H1 (cell line): ENCODE measurements at regions not wholly inside any gene's neighbourhood (a gene's known extent, or its start where the extent isn't known, plus 50 kb on each side); places are given as distances from the start of the nearest gene placed in this dataset.

Source experiments
- CTCF ChIA-PET: fragments of 300-600 bp; sonication (Branson Sonifier 250); formaldehyde crosslinking; loops from one replicate; lab custom pipeline; 2021; ENCODE audit not compliant: partially characterized antibody; lab: Charles Lee
- POLR2A ChIA-PET: fragments of 300-600 bp; sonication (Branson Sonifier 250); formaldehyde crosslinking; loops from one replicate; lab custom pipeline; 2021; ENCODE audit warnings: inconsistent platforms; ENCODE audit not compliant: partially characterized antibody; lab: Charles Lee
- DNase-seq, 2 experiments: peaks; one replicate each; pipeline versions ENCODE4 v3.0.0 to v3.0.0-alpha.2; 2010 to 2022; ENCODE audit warnings: low spot score in 2 of 2, low read depth in 1 of 2, mixed read lengths in 1 of 2
- FAIRE-seq: peaks from 2 replicates; lab custom pipeline; 2011; peaks lifted over from hg19 to GRCh38; lab: Jason Lieb, UNC
- H2AFZ ChIP-seq: 2 replicates; pipeline ENCODE4 v1.8.1; 2012; ENCODE audit warnings: low read length, inconsistent platforms
- H2AK5ac ChIP-seq: 2 replicates; pipeline ENCODE4 v1.6.1; 2013; ENCODE audit warnings: low read depth, low read length
- H2BK120ac ChIP-seq: replicated peaks from 2 replicates; pipeline ENCODE3; 2013; ENCODE audit warnings: low read depth, low read length, inconsistent platforms
- H2BK12ac ChIP-seq: 2 replicates; pipeline ENCODE4 v1.6.1; 2013; ENCODE audit warnings: low read depth, low read length
- H2BK15ac ChIP-seq: 2 replicates; pipeline ENCODE4 v1.6.1; 2013; ENCODE audit warnings: low read length
- H2BK20ac ChIP-seq: 2 replicates; pipeline ENCODE4 v1.6.1; 2013; ENCODE audit warnings: low read length
- H2BK5ac ChIP-seq: 2 replicates; pipeline ENCODE4 v1.6.1; 2013; ENCODE audit warnings: low read depth, low read length
- H3K14ac ChIP-seq: 2 replicates; pipeline ENCODE4 v1.6.1; 2013; ENCODE audit warnings: inconsistent platforms; ENCODE audit not compliant: insufficient read length
- H3K18ac ChIP-seq: 2 replicates; pipeline ENCODE4 v1.6.1; 2013; ENCODE audit warnings: low read length; ENCODE audit errors: extremely low read depth
- H3K23ac ChIP-seq: 2 replicates; pipeline ENCODE4 v1.6.1; 2013; ENCODE audit warnings: inconsistent platforms; ENCODE audit not compliant: insufficient read length
- H3K23me2 ChIP-seq: 2 replicates; pipeline ENCODE4 v1.6.1; 2013; ENCODE audit warnings: low read depth, low read length
- H3K27ac ChIP-seq: 2 replicates; pipeline ENCODE4 v1.6.1; 2011; ENCODE audit warnings: low read depth, low read length, inconsistent platforms
- H3K27me3 ChIP-seq, 4 experiments: replicated peaks in 1 of 4; 1 replicate in 1 of 4; 2 replicates in 3 of 4; pipeline versions ENCODE4 v1.6.1 to v1.8.1; 2011 to 2013; ENCODE audit warnings: low read length in 3 of 4, mild to moderate bottlenecking in 3 of 4, inconsistent platforms in 2 of 4, mixed read lengths in 2 of 4, moderate library complexity in 1 of 4; ENCODE audit not compliant: control insufficient read depth in 3 of 4, insufficient read depth in 3 of 4; ENCODE audit errors: extremely low read depth in 1 of 4
- H3K36me3 ChIP-seq, 4 experiments: 2 replicates each; pipeline versions ENCODE4 v1.6.1 to v1.8.1; 2011 to 2013; ENCODE audit warnings: mild to moderate bottlenecking in 4 of 4, low read length in 3 of 4, moderate library complexity in 2 of 4, control low read depth in 1 of 4, inconsistent platforms in 1 of 4; ENCODE audit not compliant: insufficient read depth in 4 of 4, control insufficient read depth in 2 of 4
- H3K4ac ChIP-seq: replicated peaks from 2 replicates; pipeline ENCODE3; 2013; ENCODE audit warnings: low read length, low read depth, mixed read lengths, inconsistent platforms; ENCODE audit not compliant: insufficient read length
- H3K4me1 ChIP-seq, 4 experiments: replicated peaks in 1 of 4; 1 replicate in 1 of 4; 2 replicates in 3 of 4; pipeline versions ENCODE4 v1.6.1 to v1.8.1; 2011 to 2013; ENCODE audit warnings: low read length in 3 of 4, inconsistent platforms in 2 of 4, mixed read lengths in 1 of 4; ENCODE audit not compliant: insufficient read depth in 4 of 4, control insufficient read depth in 3 of 4
- H3K4me2 ChIP-seq, 2 experiments: 2 replicates each; pipeline versions ENCODE4 v1.6.1 to v1.8.1; 2011 to 2013; ENCODE audit warnings: low read depth in 2 of 2, low read length in 2 of 2, control low read depth in 1 of 2, inconsistent platforms in 1 of 2, mild to moderate bottlenecking in 1 of 2; ENCODE audit not compliant: insufficient read depth in 1 of 2
- H3K4me3 ChIP-seq, 4 experiments: fragments of 200-600, 300-600 bp in 1 of 4; sonication (generic), shearing (Covaris generic), sonication (Bioruptor Twin) in 1 of 4; 2 replicates each; pipeline versions ENCODE4 v1.5.1 to v1.8.1; 2011 to 2016; ENCODE audit warnings: low read length in 4 of 4, low read depth in 3 of 4, control low read depth in 2 of 4, inconsistent platforms in 2 of 4, mild to moderate bottlenecking in 2 of 4, mixed read lengths in 1 of 4, moderate library complexity in 1 of 4; ENCODE audit not compliant: insufficient read depth in 2 of 4; ENCODE audit errors: extremely low read depth in 1 of 4
- H3K56ac ChIP-seq: replicated peaks from 2 replicates; pipeline ENCODE3; 2013; ENCODE audit warnings: low read depth, mild to moderate bottlenecking, mixed read lengths, low read length, inconsistent platforms; ENCODE audit not compliant: insufficient read length
- H3K79me1 ChIP-seq: 2 replicates; pipeline ENCODE4 v1.6.1; 2013; ENCODE audit warnings: low read depth, low read length, control low read depth
- H3K79me2 ChIP-seq, 2 experiments: 2 replicates each; pipeline versions ENCODE4 v1.6.1 to v1.8.1; 2012 to 2013; ENCODE audit warnings: low read length in 2 of 2, mild to moderate bottlenecking in 2 of 2, inconsistent platforms in 1 of 2; ENCODE audit not compliant: insufficient read depth in 2 of 2, control insufficient read depth in 1 of 2
- H3K9ac ChIP-seq, 4 experiments: replicated peaks in 1 of 4; 1 replicate in 1 of 4; 2 replicates in 3 of 4; pipeline versions ENCODE4 v1.6.1 to v1.8.1; 2011 to 2013; ENCODE audit warnings: low read depth in 3 of 4, low read length in 3 of 4, control low read depth in 2 of 4, mild to moderate bottlenecking in 2 of 4, moderate library complexity in 2 of 4, inconsistent platforms in 1 of 4; ENCODE audit errors: extremely low read depth in 1 of 4
- H3K9me3 ChIP-seq, 2 experiments: 2 replicates each; pipeline versions ENCODE4 v1.6.1 to v1.8.1; 2012 to 2013; ENCODE audit warnings: mild to moderate bottlenecking in 2 of 2, moderate library complexity in 2 of 2, control low read depth in 1 of 2, inconsistent platforms in 1 of 2, low read depth in 1 of 2, low read length in 1 of 2, mixed read lengths in 1 of 2; ENCODE audit not compliant: insufficient read depth in 2 of 2
- H4K20me1 ChIP-seq, 2 experiments: replicated peaks in 1 of 2; 2 replicates each; pipeline versions ENCODE3 to v1.8.1; 2011 to 2013; ENCODE audit warnings: inconsistent platforms in 2 of 2, low read length in 2 of 2, mild to moderate bottlenecking in 1 of 2; ENCODE audit not compliant: insufficient read depth in 2 of 2, control insufficient read depth in 1 of 2
- H4K5ac ChIP-seq: 2 replicates; pipeline ENCODE4 v1.6.1; 2013; ENCODE audit warnings: low read length, low read depth, mixed read lengths, inconsistent platforms; ENCODE audit not compliant: insufficient read length
- H4K8ac ChIP-seq: 2 replicates; pipeline ENCODE4 v1.8.0; 2013; ENCODE audit warnings: mild to moderate bottlenecking, moderate library complexity, low read length, inconsistent platforms; ENCODE audit not compliant: insufficient read depth; ENCODE audit errors: extremely low read depth
- H4K91ac ChIP-seq: replicated peaks from 2 replicates; pipeline ENCODE3; 2013; ENCODE audit warnings: low read length, mixed read lengths, inconsistent platforms; ENCODE audit not compliant: insufficient read length
- BCL11A ChIP-seq, 2 experiments: IDR thresholded peaks; one replicate each; pipeline ENCODE4 v1.6.1; 2011; ENCODE audit warnings: low read depth in 2 of 2, low read length in 2 of 2, mild to moderate bottlenecking in 2 of 2
- CTBP2 ChIP-seq: IDR thresholded peaks from 2 replicates; pipeline ENCODE4 v1.7.0; 2011; ENCODE audit warnings: borderline replicate concordance, mild to moderate bottlenecking, moderate library complexity, mixed read lengths, low read length; ENCODE audit not compliant: insufficient read depth, insufficient read length
- MAFK ChIP-seq: IDR thresholded peaks from 2 replicates; pipeline ENCODE4 v1.6.1; 2012; ENCODE audit warnings: low read depth, mild to moderate bottlenecking, improper control_type of control experiment, low read length
- RAD21 ChIP-seq, 2 experiments: IDR thresholded peaks in 1 of 2; conservative IDR thresholded peaks in 1 of 2; 2 replicates each; pipeline ENCODE4 v1.6.1; 2011; ENCODE audit warnings: low read depth in 2 of 2, low read length in 2 of 2, improper control_type of control experiment in 1 of 2, inconsistent platforms in 1 of 2, mild to moderate bottlenecking in 1 of 2, moderate library complexity in 1 of 2
- SP4 ChIP-seq: IDR thresholded peaks from 2 replicates; pipeline ENCODE4 v1.6.1; 2012; ENCODE audit warnings: low read length, inconsistent platforms
- WGBS, 2 experiments: shearing (Covaris generic) in 1 of 2; methylation state at CpG; one replicate each; pipeline versions ENCODE4 v1.1.6 to v1.1.7; 2013 to 2015; ENCODE audit warnings: low lambda C conversion rate in 2 of 2, mixed read lengths in 2 of 2, inconsistent platforms in 1 of 2, low coverage in 1 of 2, missing lambda C conversion rate in 1 of 2; ENCODE audit not compliant: insufficient replicate concordance in 2 of 2, insufficient coverage in 1 of 2, insufficient read length in 1 of 2; ENCODE audit errors: extremely low coverage in 1 of 2, missing lambda C conversion rate in 1 of 2; 5-methylcytosine and 5-hydroxymethylcytosine counted together

- POLR2A ChIA-PET: no interaction called here
- Histone ChIP-seq H3K4ac (no peak overlapping the region), H3K27me3 (no peaks in the 10 kb centered on the region), H4K5ac (no peak overlapping the region), H3K79me2 (no peaks in the 10 kb centered on the region), H4K91ac (no peak overlapping the region), H3K27ac (no peak overlapping the region), H3K4me2 (no peak overlapping the region), H3K56ac (no peak overlapping the region), H3K9ac (no peak overlapping the region), H2BK20ac (no peak overlapping the region), H3K18ac (no peak overlapping the region), H4K20me1 (no peaks in the 10 kb centered on the region), H2BK5ac (no peak overlapping the region), H4K8ac (no peak overlapping the region), H2BK15ac (no peak overlapping the region), H3K4me1 (no peaks in the 10 kb centered on the region), H3K36me3 (no peaks in the 10 kb centered on the region), H3K23ac (no peak overlapping the region), H3K79me1 (no peaks in the 10 kb centered on the region), H3K14ac (no peak overlapping the region), H3K4me3 (no peak overlapping the region), H2AK5ac (no peak overlapping the region), H2BK12ac (no peak overlapping the region), H2AFZ (no peak overlapping the region), H3K23me2 (no peaks in the 10 kb centered on the region), H3K9me3 (no peaks in the 10 kb centered on the region), H2BK120ac (no peak overlapping the region)
- CTCF ChIA-PET: no interaction called here
- WGBS, 2 experiments: 79% methylated on average over 1 of the region's 1 CpG; no CpG with 5 or more reads in 1 of the 2 experiments
- no peak for DNase-seq
- FAIRE-seq: no peak
- TF ChIP-seq MAFK (no peak), SP4 (no peak), RAD21 (IDR thresholded peaks at IDR 0.05 in 1 of 2, conservative IDR thresholded peaks at IDR 0.05 in 1 of 2; ENCODE audit: low read depth in 2 of 2, low read length in 2 of 2) (no peak), BCL11A (IDR thresholded peaks at IDR 0.05; ENCODE audit: low read depth in 2 of 2, low read length in 2 of 2) (no peak), CTBP2 (no peak)
These were observed 1119.5 kb upstream of the TMPRSS15 start for GRCh38 chr21:19523061-19523460.
